GM21786 (cell line): ENCODE measurements at regions not wholly inside any gene's neighbourhood (a gene's known extent, or its start where the extent isn't known, plus 50 kb on each side); places are given as distances from the start of the nearest gene placed in this dataset.

Experiments
- ATAC-seq: cut with Tn5 transposase; IDR thresholded peaks from one replicate; pipeline ENCODE4 v1.9.1; 2021; ENCODE audit not compliant: unreplicated experiment

- ATAC-seq = no peak
Observed at GRCh38 chr13:105996391-105997025, 539.0 kb downstream of the EFNB2 start.

DNA sequence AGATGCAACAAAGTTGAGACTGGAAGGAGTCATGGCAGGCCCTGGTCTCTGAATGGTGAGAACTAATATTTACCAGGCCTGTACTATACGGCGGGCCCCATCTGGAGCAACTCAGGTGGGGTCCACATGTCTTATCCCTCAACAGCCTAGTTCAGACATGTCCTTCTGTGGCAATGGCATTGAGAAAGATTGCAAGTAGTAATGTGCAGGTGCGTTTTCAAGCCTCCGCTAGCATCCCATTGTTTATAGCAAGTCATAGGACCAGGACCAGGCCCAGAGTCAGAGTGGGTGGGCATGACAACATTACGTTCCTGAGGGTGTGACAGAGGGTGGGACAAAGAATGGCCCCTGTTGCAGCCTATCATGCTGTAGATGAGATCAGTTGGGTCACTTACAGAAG, 541.1 kb downstream of the EFNB2 start:
- no peak for ATAC-seq

DNA sequence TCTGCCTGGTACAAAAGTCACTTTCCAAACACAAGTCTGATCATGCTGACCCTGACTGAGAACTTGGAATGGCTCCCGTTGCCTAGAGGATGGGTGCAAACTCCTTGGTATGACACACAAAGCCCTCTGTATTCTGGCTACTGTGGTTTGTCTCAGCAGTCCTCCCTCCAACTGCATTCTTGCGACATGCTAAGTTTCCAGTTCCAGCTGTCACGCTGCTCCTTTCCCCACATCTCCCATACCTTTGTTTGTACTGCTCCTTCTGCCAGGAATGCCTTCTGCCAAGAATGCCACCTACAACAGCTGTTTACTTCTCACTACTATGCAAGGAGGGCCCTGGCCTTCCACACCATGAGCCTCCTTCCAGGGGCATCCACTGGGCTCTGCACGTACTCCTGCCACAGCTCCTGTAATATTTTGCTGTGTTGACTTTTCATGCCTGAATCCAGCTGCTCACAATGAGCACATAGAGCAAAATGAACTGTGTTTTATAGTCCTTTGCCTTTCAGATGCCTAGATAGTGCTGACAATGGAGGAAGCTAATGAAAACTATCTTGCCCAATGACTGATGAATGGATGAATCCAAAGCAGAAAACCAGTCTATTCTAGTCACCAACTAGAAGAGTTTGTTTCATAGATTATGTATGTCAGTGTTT, 543.7 kb downstream of the EFNB2 start:
- ATAC-seq = no peak

DNA sequence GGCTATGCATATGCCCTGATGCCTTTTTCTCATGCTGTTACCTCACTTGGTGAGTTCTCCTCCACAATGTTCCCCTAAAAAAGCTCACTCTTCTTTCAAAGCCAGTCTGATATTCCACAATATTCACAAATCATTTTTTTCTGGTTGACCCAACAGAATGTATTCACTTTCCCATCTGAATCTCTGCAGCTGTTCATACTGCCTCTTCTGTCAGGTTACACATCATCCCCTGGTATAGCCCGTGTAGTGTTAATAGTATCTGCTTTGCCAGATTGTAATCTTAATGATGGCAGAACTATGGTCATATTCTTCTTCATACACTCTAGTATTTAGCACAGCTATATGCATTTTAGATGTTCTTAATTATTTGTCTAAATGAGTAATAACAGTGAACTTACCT, 544.3 kb downstream of the EFNB2 start:
- ATAC-seq = no peak

DNA sequence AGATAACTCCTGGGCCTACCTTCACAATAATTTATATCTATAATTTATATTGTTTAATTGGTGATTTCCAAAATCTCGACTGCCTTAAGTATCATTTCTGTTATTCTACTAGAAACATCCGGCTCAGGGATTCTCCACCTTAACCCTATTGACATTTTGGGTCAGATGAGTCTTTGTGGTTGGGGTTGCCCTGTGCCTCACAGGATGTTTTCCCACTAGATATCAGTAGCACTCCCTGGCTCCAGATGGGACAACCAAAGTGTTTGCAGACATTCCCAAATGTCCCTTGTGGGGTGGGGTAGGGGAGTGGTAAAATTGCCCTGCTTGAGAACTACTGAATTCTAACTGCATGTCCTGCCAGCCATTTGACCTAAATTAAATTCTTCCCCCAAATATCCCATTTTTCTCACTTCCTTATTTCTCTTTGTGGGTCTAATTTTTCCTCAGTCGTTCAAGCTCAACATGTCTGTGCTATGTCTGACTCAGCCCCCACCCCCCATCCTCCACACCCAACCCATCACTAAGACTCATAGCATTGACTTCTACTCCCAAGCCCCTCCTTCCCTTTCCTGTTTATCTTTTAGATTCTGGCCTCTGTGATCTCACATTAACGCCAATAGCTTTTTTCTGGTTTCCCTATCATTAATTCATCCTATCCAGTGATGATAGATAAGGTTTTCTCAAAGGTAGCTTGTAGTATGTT, 545.1 kb downstream of the EFNB2 start:
- ATAC-seq = no peak

DNA sequence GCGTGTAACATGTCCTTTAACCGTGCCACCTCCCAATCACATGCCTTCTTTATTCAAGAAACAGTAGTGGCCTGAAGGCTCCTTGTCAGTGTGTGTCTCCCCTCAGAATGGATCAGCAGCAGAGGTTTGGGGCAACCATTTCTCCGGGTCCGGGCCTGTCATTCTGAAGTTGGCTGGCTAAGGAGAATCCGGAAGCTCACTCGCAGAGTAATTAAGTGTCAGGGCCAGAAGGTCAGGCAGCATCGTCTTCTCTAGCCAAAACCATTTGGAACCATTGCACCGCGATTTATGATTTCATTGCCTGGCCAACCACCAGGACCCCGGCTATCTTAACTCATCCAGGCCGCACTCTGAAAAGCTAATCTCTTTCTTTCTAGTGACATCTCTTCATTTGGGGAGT, 550.8 kb downstream of the EFNB2 start:
- no peak for ATAC-seq

DNA sequence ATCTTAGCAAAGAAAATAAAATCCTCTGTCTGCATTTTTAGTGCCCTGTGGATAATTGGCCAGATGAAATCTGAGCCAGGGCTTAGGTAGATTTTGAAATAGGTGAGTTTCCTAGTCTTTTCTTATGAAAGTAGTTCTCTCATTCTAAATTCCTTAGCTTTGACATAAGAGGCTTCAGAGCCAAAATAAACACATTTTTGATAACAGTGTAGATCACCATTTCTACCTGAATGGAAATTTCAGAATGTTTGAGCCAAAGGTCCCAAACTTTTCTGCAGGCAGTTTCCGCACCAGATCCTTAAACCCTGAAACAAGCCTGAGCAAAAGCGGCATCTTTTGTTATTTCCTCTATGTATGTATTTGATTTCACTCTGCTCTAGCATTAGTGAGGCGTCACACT, 551.2 kb downstream of the EFNB2 start:
- ATAC-seq = no peak

GRCh38 chr13:105982219-105982930, 553.1 kb downstream of the EFNB2 start:
- no peak for ATAC-seq

- ATAC-seq = no peak
Observed at GRCh38 chr13:105979131-105980011, 556.1 kb downstream of the EFNB2 start.

DNA sequence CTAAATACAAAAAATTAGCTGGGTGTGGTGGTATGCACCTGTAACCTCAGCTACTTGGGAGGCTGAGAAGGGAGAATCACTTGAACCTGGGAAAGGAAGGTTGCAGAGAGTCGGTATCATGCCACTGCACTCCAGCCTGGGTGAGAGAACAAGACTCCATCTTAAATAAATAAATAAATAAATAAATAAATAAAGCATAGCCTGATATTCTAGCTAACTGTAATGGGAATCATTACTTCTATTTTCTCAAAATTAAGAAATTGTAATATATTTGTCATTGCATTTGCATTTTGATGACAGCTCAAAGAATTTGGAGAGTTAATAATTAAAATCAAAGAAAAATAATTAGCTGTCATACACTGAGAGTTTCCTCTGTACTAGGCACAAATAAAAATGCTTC, 561.1 kb downstream of the EFNB2 start:
- no peak for ATAC-seq

DNA sequence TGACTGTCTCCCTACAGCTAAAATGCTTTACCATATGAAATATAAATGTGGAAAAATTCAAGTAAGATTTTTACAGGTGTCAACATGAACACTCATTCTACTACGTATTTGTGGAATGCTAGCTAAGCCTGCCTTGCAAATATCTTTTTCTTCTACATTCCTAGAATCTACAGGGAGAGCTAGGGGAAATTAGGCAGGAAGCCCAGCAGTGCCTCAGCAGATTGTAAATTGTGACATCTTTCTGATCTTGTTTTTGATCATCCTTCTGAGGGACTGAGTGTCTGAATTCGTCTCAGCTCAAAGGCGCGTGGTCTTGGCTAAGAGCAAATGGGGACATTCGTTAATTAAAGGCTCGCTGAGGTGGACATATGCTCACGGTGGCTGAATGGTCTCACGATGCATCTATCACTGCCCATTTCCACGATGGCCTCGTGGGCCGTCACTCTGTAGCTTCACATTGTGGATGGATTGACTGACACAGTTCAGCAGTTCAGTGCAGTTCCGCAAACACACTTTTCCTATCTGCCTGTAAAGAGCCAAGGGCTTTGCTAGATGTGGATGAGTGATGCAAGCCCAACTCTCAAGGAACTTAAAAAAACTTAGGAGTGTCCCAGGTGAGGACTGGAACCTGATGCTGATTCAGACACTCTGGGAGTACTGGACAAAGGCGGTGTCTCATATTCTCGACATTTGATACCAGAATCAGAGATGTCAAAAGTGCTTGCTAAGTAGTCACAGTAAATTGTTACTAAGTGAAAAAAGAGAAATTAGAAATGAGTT, 562.5 kb downstream of the EFNB2 start:
- ATAC-seq = no peak

GRCh38 chr13:105972306-105972721, 563.1 kb downstream of the EFNB2 start:
- no peak for ATAC-seq

GRCh38 chr13:105971738-105972137, 563.7 kb downstream of the EFNB2 start:
- no peak for ATAC-seq

GRCh38 chr13:105971312-105971711, 564.1 kb downstream of the EFNB2 start:
- ATAC-seq = no peak

DNA sequence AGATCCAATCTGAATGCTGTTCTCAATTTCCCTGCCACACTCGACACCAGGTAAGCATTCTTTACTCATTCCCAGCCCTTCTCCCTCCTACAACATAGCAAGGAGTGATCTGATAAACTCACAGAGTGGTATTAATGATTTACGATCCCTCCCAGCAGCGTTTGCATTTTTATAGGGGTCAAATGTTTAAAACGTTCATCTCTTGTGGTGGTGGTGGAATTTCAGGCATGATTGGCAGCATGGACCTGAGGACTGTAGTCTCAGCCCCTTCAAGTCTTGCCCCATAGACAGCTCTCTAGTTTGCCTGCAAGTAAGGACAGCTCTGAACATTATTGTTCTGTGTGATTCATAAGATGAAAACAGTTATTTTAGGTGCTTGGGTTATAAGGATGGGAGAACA, 565.7 kb downstream of the EFNB2 start:
- ATAC-seq = no peak

DNA sequence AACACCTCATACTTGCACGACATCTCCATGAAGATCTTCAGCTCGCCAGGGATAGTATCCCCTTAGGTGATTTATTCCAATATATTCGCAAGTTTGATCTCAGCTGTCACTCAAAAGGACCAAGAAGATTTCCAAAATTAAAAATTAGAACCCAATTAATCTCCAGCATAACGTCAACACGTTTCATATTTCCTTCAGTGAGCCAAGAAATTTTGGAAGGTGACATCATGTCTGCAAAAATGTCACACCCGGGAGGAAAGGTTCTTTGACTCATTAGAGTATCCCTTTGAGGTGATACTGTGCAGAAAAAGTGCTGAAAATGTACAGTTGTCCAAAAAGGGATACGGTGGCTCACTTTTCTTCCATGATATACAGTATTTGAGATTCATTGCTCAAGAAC, 569.6 kb downstream of the EFNB2 start:
- ATAC-seq = no peak

DNA sequence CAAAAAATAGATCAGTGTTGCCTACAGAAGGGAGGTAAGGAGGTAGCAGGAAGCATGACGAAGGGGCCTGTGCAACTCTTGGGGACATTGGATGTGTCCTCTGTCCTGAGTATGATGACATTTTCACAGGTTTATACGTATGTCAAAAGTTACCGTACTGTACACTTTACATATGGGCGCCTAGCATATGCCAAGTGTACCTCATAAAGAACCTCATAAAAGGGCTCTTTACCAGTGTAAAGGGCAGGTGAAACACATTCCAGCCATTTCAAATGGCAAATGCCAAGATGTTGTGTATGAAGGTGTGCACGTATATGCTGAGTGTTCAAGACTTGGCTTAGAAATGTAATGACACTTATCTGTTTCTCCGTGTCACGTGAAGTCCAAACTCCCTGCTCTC, 573.4 kb downstream of the EFNB2 start:
- no peak for ATAC-seq

DNA sequence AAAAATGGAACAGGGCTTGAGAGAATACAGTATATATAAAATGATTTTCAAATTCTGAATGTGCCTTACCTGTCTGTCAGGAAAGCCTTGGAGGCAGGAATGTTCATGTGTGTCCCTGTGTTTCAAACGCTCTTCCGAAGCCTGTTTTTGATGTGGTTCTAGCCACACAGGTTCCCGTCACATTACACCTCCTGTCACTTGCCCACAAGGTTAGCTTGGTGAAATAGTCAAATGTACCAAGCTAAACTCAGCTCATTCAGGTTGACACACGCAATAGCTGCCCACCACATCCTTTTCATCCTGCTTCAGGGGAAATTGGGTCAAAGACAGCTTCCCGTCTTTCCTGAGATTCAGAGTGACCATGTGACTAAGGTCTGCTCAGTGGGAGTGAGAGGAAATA, 574.0 kb downstream of the EFNB2 start:
- ATAC-seq = no peak

DNA sequence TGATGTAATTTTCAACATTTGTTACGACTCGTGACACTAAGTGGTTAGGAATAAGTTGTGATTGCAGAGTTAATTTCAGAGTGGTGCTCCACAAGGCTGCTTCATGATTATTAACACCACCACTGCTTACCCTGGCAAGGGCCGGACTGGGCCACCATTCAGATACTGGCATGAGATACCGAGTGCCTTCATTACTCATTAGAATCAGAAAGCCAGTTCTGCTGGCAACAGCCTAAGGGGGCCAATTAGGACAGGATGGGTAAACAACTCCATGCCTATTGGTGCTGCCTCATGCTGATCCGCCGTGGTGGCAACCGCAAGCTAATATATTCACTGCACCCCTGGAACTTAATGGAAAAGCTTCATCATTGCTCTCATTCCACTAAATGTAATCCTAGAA, 575.1 kb downstream of the EFNB2 start:
- ATAC-seq = no peak

DNA sequence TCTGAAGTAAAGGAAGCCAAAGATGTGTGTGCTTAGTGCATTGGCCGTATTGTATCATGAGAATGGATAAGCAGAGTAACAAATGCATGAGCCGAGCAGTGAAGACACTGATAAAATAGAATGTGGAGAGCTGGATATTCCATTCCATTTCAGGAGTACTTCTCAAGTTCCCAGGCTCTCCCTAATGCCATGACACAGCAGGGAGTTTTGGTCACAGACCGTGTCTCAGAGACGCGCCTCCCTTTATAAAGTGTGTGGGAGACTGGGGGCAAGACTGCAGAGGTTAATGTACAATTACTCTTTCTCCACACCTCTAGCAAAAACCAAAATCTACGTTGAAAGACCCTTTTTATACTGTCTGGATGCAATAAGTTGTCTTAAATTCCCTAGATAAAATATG, 575.6 kb downstream of the EFNB2 start:
- no peak for ATAC-seq
